ENCODE measurements at regions not wholly inside any gene's neighbourhood (a gene's known extent, or its start where the extent isn't known, plus 50 kb on each side); places are given as distances from the start of the nearest gene placed in this dataset.
A peak's percentile ranks its signal among the peaks of the same experiment; 100 is the strongest.

- no peak for DNase-seq (ENCODE audit: low read depth)
- TF ChIP-seq, protein P1, sequence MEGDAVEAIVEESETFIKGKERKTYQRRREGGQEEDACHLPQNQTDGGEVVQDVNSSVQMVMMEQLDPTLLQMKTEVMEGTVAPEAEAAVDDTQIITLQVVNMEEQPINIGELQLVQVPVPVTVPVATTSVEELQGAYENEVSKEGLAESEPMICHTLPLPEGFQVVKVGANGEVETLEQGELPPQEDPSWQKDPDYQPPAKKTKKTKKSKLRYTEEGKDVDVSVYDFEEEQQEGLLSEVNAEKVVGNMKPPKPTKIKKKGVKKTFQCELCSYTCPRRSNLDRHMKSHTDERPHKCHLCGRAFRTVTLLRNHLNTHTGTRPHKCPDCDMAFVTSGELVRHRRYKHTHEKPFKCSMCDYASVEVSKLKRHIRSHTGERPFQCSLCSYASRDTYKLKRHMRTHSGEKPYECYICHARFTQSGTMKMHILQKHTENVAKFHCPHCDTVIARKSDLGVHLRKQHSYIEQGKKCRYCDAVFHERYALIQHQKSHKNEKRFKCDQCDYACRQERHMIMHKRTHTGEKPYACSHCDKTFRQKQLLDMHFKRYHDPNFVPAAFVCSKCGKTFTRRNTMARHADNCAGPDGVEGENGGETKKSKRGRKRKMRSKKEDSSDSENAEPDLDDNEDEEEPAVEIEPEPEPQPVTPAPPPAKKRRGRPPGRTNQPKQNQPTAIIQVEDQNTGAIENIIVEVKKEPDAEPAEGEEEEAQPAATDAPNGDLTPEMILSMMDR (conservative IDR thresholded peaks at IDR 0.05; ENCODE audit: low read depth, low read length) = no peak
- no peak overlapping the region for H3K4me3 ChIP-seq (ENCODE audit: low read depth, low read length)
Observed at GRCh38 chr1:233473549-233474204, 140.2 kb upstream of the KCNK1 start.

DNA sequence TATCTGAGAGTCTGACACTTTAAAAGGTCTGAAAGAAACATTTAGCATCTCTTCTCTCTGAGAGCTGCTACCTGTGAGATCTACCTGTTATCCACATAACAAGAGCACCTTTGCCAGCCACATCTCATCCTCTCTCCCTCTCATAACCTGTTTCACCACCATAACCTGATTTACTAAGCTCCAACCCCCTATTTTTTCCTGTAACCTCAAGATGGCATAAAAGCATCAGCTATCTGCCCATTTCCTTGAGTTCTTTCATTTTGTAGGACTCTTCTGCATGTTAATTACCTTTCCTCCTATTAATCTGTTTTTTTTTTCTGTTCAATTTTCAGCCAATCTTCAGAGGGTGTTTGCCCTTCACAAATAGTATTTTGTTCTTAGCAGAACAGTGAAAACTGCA, 136.5 kb upstream of the KCNK1 start:
- no peak overlapping the region for H3K4me3 ChIP-seq (ENCODE audit: low read depth, low read length)
- DNase-seq (ENCODE audit: low read depth) = no peak
- TF ChIP-seq, protein P1 (conservative IDR thresholded peaks at IDR 0.05; ENCODE audit: low read depth, low read length) = peak; percentile 34

DNA sequence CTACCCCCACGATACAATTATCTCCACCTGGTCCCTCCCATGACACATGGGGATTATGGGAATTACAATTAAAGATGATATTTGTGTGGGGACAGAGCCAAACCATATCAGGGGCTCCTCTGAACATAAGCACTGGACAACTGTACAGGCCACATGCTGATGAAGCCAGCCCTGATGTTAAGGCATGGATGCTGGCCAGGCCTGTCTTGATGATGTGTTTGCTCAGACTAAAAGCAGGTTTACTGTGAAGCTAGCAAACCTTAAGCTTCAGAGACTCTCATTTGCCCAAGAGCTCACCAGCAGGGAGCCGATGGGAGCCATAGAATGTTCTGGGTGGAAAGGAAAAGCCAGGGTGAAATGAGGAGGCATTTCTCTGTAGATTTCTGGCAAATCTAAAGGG, 135.3 kb upstream of the KCNK1 start:
- no peak overlapping the region for H3K4me3 ChIP-seq (ENCODE audit: low read depth, low read length)
- DNase-seq (ENCODE audit: low read depth) = no peak

GRCh38 chr1:233479110-233479890, 134.6 kb upstream of the KCNK1 start:
- TF ChIP-seq, protein P1 (conservative IDR thresholded peaks at IDR 0.05; ENCODE audit: low read depth, low read length) = no peak
- DNase-seq (ENCODE audit: low read depth) = no peak
- no peak overlapping the region for H3K4me3 ChIP-seq (ENCODE audit: low read depth, low read length)

More for the DNA sequence above, 135.3 kb upstream of the KCNK1 start:
- TF ChIP-seq, protein P1 (conservative IDR thresholded peaks at IDR 0.05; ENCODE audit: low read depth, low read length) = no peak

DNA sequence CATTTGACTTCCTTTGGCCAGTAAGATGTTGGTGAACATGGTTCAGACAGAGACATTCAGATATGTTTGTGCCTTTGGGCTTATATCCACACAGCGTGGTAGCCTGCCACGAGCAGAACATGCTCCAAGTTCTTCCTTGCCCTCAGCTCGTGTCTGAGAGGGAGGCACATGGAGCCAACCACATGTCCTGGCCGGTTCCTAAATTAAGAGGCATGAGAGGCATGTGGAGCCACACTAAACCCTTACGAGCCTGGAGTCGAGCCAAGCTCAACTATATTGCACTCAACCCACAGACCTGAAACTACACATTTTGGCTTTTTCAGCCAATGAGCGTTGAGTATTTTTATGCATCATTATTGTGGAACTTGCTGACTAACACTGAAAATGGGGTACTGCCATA, 133.7 kb upstream of the KCNK1 start:
- no peak for DNase-seq (ENCODE audit: low read depth)
- TF ChIP-seq, protein P1 (conservative IDR thresholded peaks at IDR 0.05; ENCODE audit: low read depth, low read length) = no peak
- no peak overlapping the region for H3K4me3 ChIP-seq (ENCODE audit: low read depth, low read length)

DNA sequence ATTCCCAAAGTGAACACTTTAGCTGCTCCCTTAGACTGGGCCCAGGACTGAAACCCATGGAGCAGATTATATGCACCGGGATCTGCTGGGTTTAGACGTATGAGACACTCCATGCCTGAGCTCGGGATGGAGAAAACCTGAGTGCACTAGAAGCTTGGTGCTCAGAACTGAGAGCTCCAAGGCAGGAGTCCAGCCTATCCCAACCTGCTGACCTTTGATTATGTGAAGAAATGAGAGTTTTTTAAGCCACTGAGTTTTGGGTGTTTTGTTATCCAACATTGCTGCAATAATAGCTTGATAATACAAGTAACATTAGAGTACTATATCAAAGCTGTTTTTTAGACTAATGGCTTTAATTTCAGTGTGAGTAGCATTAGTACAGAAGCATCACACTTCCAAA, 131.5 kb upstream of the KCNK1 start:
- DNase-seq (ENCODE audit: low read depth) = no peak
- TF ChIP-seq, protein P1 (conservative IDR thresholded peaks at IDR 0.05; ENCODE audit: low read depth, low read length) = no peak

More for the DNA sequence above, 131.5 kb upstream of the KCNK1 start:
- H3K4me3 ChIP-seq (ENCODE audit: low read depth, low read length) = no peak overlapping the region

All from epithelial cell of proximal tubule (primary cell).